Skeletal muscle cell (primary cell): ENCODE measurements at regions not wholly inside any gene's neighbourhood (a gene's known extent, or its start where the extent isn't known, plus 50 kb on each side); places are given as distances from the start of the nearest gene placed in this dataset.
"Not testable (repeated sequence)": the region's sequence is repeated elsewhere in the genome, so short reads cannot be mapped to it uniquely, and the experiment has no call there.

Source experiments
- DNase-seq: peaks from one replicate; pipeline ENCODE4 v3.0.0-alpha.2; 2010; ENCODE audit warnings: low read depth
- H3K4me3 ChIP-seq: 2 replicates; pipeline ENCODE4 v1.5.1; 2011; ENCODE audit warnings: low read depth, mild to moderate bottlenecking, control low read depth, low read length, moderate library complexity

GRCh38 chr5:27093279-27093678 lies 54.9 kb upstream of the CDH9 start:
- no peak overlapping the region for H3K4me3 ChIP-seq
- DNase-seq: no peak

GRCh38 chr5:27091858-27092257 lies 53.5 kb upstream of the CDH9 start:
- no peak for DNase-seq
- no peak overlapping the region for H3K4me3 ChIP-seq

- not testable (repeated sequence) for H3K4me3 ChIP-seq, DNase-seq
Measured at GRCh38 chr5:27088822-27089221, 50.4 kb upstream of the CDH9 start.
